ENCODE measurements at regions not wholly inside any gene's neighbourhood (a gene's known extent, or its start where the extent isn't known, plus 50 kb on each side); places are given as distances from the start of the nearest gene placed in this dataset.

GRCh38 chr7:42489299-42489698, 252.3 kb upstream of the GLI3 start:
- no peak for DNase-seq

- DNase-seq = no peak
Observed at GRCh38 chr7:42485301-42485766, 248.3 kb upstream of the GLI3 start.

GRCh38 chr7:42483886-42484285, 246.9 kb upstream of the GLI3 start:
- no peak for DNase-seq

GRCh38 chr7:42479816-42480633, 243.0 kb upstream of the GLI3 start:
- DNase-seq = no peak

- DNase-seq = no peak
Observed at GRCh38 chr7:42479452-42479815, 242.4 kb upstream of the GLI3 start.

GRCh38 chr7:42478717-42479116, 241.7 kb upstream of the GLI3 start:
- no peak for DNase-seq

GRCh38 chr7:42476255-42476654, 239.2 kb upstream of the GLI3 start:
- no peak for DNase-seq

- DNase-seq = no peak
Observed at GRCh38 chr7:42475082-42475481, 238.1 kb upstream of the GLI3 start.

- DNase-seq = no peak
Observed at GRCh38 chr7:42473099-42473498, 236.1 kb upstream of the GLI3 start.

- no peak for DNase-seq
Observed at GRCh38 chr7:42471573-42472174, 234.7 kb upstream of the GLI3 start.

- DNase-seq = no peak
Observed at GRCh38 chr7:42469341-42469740, 232.3 kb upstream of the GLI3 start.

- no peak for DNase-seq
Observed at GRCh38 chr7:42468471-42468870, 231.5 kb upstream of the GLI3 start.

- no peak for DNase-seq
Observed at GRCh38 chr7:42461537-42461936, 224.5 kb upstream of the GLI3 start.

- DNase-seq = no peak
Observed at GRCh38 chr7:42460933-42461332, 223.9 kb upstream of the GLI3 start.

- no peak for DNase-seq
Observed at GRCh38 chr7:42460148-42460547, 223.1 kb upstream of the GLI3 start.

GRCh38 chr7:42457663-42458062, 220.7 kb upstream of the GLI3 start:
- DNase-seq = no peak

- DNase-seq = no peak
Observed at GRCh38 chr7:42456756-42457276, 219.8 kb upstream of the GLI3 start.

- DNase-seq = no peak
Observed at GRCh38 chr7:42456267-42456666, 219.3 kb upstream of the GLI3 start.

GRCh38 chr7:42453931-42454361, 216.9 kb upstream of the GLI3 start:
- no peak for DNase-seq

- no peak for DNase-seq
Observed at GRCh38 chr7:42452356-42452755, 215.3 kb upstream of the GLI3 start.

- DNase-seq = no peak
Observed at GRCh38 chr7:42449431-42449830, 212.4 kb upstream of the GLI3 start.

- DNase-seq = no peak
Observed at GRCh38 chr7:42448901-42449300, 211.9 kb upstream of the GLI3 start.

- no peak for DNase-seq
Observed at GRCh38 chr7:42445691-42446090, 208.7 kb upstream of the GLI3 start.

- no peak for DNase-seq
Observed at GRCh38 chr7:42440951-42441350, 203.9 kb upstream of the GLI3 start.

All from 8988T (cell line).